ENCODE measurements at regions not wholly inside any gene's neighbourhood (a gene's known extent, or its start where the extent isn't known, plus 50 kb on each side); places are given as distances from the start of the nearest gene placed in this dataset.

GRCh38 chr20:56945057-56945456 is 316.0 kb downstream of the TFAP2C start:
- no peak for TF ChIP-seq POLR2A (IDR thresholded peaks at IDR 0.05)
- TF ChIP-seq POLR2AphosphoS5 (IDR thresholded peaks at IDR 0.05): no peak
